ENCODE measurements at regions not wholly inside any gene's neighbourhood (a gene's known extent, or its start where the extent isn't known, plus 50 kb on each side); places are given as distances from the start of the nearest gene placed in this dataset.
"Not testable (repeated sequence)": the region's sequence is repeated elsewhere in the genome, so short reads cannot be mapped to it uniquely, and the experiment has no call there.

DNA sequence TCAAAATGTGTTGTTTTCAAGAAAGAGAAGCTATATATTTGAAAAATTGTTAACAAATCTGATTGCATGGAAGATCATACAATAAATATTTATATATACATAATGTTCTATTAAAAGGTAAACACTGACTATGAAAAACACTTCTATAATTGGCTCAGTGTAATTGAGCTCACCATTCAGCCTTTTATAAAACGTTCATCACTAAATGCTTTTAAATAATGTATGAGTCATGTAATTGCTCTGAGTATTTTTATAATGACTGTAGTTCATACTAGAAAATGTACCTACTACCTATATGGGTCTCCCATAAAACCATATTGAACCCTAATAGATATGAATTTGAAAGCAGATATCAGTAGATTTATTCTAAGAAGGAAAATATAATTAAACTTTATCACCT is 240.4 kb upstream of the MGAT4C start:
- peak; percentile 68 for DNase-seq

- no peak for DNase-seq
Measured at GRCh38 chr12:86484473-86484872, 228.3 kb upstream of the MGAT4C start.

DNA sequence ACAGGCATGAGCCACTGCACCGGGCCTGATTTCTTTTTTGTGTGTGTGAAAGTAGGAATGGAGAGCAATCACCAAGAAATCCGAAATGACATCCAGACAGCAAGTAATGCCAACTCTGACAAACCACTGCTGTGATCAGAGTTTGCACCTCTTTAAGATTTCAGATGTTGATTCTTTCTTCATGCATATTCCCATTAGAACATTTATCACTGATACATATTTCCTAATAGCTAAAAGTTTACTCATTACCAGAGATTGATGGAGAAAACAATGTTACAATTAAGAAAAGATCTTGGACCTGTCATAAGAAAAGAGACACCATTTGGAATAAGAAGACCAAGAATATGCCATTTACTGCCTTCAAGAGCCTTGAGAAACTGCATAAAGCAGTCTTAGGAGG is 217.0 kb upstream of the MGAT4C start:
- no peak for DNase-seq

DNA sequence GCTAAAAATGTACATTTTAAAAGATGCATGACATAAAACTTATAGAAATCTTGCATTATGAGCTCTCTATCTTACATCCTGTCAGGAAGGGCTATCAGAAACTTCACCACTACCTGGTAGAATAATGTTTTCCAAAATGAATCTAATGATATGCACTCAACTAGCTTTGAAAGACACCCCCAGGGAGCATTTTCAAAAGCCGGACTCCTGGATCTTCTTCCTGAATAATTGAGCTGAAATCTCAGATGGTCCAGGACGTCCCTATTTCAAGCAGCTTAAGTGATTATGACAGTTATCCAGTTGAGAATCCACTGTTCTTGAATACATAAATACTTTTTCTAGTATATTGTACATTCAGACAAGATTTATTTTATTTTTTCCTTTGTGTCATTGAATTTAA is 200.6 kb upstream of the MGAT4C start:
- DNase-seq: no peak

GRCh38 chr12:86456241-86456640 is 200.1 kb upstream of the MGAT4C start:
- no peak for DNase-seq

DNA sequence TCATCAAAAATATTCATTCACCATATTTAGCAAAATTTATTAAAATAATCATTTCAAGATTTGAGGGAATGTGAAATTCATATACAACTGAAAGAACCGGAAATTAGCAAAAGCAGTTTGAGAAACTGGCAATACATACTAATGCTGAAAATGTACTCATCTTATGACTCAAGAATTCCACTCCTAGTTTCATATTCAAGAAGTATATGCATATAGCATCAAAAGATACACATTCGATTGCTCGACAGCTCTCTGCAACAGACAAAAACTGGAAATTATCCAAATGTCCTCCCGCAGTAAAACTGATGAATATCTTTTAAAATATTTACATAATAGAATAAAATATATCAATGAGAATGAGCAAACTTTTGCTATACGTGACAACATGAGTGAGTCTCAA is 189.2 kb upstream of the MGAT4C start:
- DNase-seq: no peak

- peak; percentile 86 for DNase-seq
Measured at GRCh38 chr12:86435053-86435452, 178.9 kb upstream of the MGAT4C start.

DNA sequence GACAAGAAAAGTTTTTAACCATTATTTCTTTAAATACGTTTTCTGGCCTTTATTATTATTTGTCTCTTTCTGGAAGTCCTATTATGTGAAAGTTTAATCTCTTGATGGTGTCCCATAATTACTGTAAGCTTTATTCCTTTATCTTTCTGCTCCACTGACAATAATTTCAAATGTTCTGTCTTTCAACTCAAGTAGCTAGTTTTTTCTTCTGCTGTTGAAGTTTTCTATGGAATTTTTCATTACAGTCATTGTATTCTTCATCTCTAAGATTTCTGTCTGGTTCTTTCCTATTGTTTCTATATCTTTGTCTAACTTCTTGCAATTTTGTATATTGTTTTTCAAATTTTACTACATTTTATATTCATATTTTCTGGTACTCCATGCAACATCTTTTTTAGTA is 173.6 kb upstream of the MGAT4C start:
- no peak for DNase-seq

DNA sequence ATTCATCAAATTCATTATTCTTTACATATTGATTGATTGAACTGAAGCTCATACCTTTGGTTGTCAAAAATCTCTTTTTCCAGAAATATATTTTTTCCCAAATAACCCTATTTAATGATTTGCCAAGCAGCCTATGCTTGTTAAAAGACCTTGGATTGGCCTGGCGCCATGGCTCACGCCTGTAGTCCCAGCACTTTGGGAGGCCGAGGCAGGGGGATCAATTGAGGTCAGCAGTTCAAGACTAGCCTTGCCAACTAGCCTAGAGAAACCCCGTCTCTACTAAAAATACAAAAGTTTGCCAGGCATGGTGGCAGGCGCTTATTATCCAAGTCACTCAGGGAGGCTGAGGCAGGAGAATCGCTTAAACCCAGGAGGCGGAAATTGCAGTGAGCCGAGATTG is 165.1 kb upstream of the MGAT4C start:
- no peak for DNase-seq

GRCh38 chr12:86414201-86414600 is 158.0 kb upstream of the MGAT4C start:
- no peak for DNase-seq

DNA sequence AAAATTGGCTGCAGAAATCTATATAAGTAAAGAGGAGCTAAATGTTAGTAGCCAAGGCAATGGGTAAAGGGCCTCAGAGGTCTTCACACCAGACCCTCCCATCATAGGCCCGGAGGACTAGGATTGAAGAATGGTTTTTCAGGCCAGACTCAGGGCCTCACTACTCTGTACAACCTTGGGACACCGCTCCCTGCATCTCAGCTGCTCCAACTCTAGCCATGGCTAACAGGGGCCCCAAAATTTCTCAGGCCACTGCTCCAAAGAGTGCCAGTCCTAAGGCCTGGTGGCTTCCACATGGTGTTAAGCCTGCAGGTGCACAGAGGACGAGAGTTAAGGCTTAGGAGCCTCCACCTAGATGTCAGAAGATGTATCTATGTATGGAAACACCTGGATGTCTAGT is 155.5 kb upstream of the MGAT4C start:
- no peak for DNase-seq

GRCh38 chr12:86407620-86408208 is 151.5 kb upstream of the MGAT4C start:
- DNase-seq: peak; percentile 3

DNA sequence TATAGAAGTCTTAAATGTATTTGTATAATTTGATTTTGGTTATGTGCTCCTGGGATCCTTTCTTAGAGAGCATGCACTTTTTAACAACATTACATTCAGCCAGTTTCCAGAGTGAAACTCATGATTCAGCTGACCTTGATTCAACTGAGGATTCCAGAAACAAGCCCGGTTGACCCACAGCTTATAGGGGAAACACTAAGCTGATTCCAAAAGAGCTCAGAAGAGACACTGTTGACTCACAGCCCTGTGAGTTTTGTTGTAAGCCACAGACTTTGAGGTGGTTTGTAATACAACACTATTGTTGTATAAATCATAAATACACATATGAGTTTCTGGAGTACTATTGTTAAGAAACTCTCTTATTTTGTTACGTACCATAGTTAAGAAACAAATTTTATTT is 133.8 kb upstream of the MGAT4C start:
- no peak for DNase-seq

- DNase-seq: no peak
Measured at GRCh38 chr12:86387591-86388145, 131.5 kb upstream of the MGAT4C start.

- not testable (repeated sequence) for DNase-seq
Measured at GRCh38 chr12:86383759-86384158, 127.6 kb upstream of the MGAT4C start.

DNA sequence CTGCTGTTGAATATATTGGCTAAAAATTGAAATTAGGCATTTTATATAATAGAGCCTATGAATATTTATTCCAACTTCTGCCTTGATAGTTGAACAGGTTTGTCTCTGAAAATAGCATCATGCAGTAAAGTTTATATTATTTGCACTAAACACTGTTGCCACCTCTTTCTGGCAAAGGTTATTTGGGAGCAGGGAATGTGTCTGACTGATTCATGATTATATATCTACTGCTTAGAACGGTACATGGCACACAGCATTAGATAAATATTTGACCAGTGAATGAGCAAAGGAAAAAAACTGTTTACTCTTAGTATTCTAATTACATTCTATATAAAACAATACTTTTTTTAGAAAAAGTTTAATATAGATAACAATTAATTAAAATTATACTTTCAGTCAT is 123.1 kb upstream of the MGAT4C start:
- DNase-seq: no peak

- peak; percentile 15 for DNase-seq
Measured at GRCh38 chr12:86376052-86376451, 119.9 kb upstream of the MGAT4C start.

DNA sequence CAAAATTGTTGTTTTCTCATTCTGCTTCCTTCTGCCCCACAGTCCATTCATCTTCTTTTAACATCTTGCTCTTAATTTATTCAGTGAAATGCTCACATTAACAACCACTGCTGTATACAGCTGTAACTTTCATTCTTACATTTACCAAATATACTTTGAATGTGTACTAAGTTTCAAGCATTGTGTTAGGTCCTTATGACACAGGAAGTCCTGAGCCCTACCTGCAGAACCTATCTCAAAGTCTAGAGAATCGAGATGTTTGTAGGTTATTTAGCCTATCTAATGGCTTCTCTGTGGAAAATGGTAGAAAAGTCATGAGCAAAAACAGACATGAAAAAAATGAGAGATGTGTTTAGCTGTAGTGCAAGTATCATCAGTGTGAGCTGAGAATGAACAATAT is 117.6 kb upstream of the MGAT4C start:
- no peak for DNase-seq

- DNase-seq: no peak
Measured at GRCh38 chr12:86367137-86367536, 110.9 kb upstream of the MGAT4C start.

GRCh38 chr12:86349196-86349595 is 93.0 kb upstream of the MGAT4C start:
- DNase-seq: no peak

GRCh38 chr12:86333955-86334522 is 77.8 kb upstream of the MGAT4C start:
- DNase-seq: no peak

DNA sequence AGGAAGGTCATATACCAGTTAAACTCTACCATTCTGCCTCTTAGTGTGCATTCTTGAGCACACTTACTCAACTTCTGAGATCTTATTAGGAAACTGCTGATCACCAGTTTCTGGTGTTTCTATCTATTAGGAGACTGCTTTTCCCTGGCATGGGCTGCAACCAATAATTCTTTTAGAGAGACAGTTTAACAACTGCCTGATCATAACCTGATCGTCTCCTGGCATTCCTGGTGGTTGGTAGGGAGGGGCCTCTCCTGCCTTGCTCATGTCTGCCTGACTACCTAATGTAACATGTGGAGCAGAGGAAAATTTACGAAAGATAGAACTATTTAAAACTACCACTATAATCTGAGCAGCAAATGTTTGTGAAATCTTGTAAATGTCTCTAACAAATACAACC is 75.3 kb upstream of the MGAT4C start:
- DNase-seq: no peak

- peak; percentile 31 for DNase-seq
Measured at GRCh38 chr12:86331012-86331411, 74.8 kb upstream of the MGAT4C start.

- no peak for DNase-seq
Measured at GRCh38 chr12:86312232-86312631, 56.0 kb upstream of the MGAT4C start.
